ENCODE measurements at regions not wholly inside any gene's neighbourhood (a gene's known extent, or its start where the extent isn't known, plus 50 kb on each side); places are given as distances from the start of the nearest gene placed in this dataset.

DNA sequence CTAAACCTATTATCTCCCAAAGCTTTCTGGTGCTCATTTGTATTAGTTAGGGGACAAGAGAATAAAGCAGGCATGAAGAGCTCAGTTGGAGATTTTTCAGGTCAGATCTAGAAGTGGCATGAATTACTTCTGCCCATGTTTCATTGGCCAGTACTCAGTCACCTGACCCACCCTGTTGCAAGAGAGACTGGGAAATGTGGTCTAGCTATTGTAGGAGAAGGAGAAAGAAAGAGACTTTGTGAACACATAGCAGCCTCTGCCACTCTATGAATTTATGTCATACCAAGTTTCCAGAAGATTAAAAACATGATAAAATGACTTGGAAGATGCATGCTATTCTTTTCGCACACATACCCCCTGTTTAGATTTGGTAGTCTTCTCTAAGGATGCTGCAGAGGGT, 302.3 kb upstream of the RUNX1 start:
- Histone ChIP-seq H2AFZ (ENCODE audit: insufficient read depth, low read depth, low read length, poor library complexity, severe bottlenecking) (no peak overlapping the region), H3K27me3 (ENCODE audit: control insufficient read depth in 2 of 2, insufficient read depth in 2 of 2, low read length in 2 of 2) (no peaks in the 10 kb centered on the region), H3K4me2 (replicated peaks; ENCODE audit: extremely low read depth, low read length, poor library complexity, severe bottlenecking) (no peak overlapping the region), H3K9ac (ENCODE audit: insufficient read depth, low read length, poor library complexity, severe bottlenecking) (no peak overlapping the region), H3K36me3 (replicated peaks in 1 of 2; ENCODE audit: control insufficient read depth in 1 of 2, insufficient read depth in 2 of 2, low read length in 2 of 2) (no peaks in the 10 kb centered on the region), H4K20me1 (ENCODE audit: insufficient read depth, low read length) (no peaks in the 10 kb centered on the region), H3K27ac (ENCODE audit: low read depth in 1 of 2, low read length in 2 of 2) (no peak overlapping the region), H3K4me3 (replicated peaks in 1 of 3; ENCODE audit: low read depth in 2 of 3, low read length in 3 of 3) (no peak overlapping the region), H3K4me1 (ENCODE audit: control insufficient read depth in 1 of 2, insufficient read depth in 2 of 2, low read length in 2 of 2) (no peaks in the 10 kb centered on the region), H3K79me2 (ENCODE audit: insufficient read depth, low read length) (no peaks in the 10 kb centered on the region), H3K9me3 (replicated peaks in 1 of 2; ENCODE audit: control insufficient read depth in 1 of 2, insufficient read depth in 1 of 2, low read length in 2 of 2) (no peaks in the 10 kb centered on the region)
- intact Hi-C loops (cut with micrococcal nuclease), result no loop called here
- TF ChIP-seq, protein P1, sequence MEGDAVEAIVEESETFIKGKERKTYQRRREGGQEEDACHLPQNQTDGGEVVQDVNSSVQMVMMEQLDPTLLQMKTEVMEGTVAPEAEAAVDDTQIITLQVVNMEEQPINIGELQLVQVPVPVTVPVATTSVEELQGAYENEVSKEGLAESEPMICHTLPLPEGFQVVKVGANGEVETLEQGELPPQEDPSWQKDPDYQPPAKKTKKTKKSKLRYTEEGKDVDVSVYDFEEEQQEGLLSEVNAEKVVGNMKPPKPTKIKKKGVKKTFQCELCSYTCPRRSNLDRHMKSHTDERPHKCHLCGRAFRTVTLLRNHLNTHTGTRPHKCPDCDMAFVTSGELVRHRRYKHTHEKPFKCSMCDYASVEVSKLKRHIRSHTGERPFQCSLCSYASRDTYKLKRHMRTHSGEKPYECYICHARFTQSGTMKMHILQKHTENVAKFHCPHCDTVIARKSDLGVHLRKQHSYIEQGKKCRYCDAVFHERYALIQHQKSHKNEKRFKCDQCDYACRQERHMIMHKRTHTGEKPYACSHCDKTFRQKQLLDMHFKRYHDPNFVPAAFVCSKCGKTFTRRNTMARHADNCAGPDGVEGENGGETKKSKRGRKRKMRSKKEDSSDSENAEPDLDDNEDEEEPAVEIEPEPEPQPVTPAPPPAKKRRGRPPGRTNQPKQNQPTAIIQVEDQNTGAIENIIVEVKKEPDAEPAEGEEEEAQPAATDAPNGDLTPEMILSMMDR (IDR thresholded peaks at IDR 0.05), result no peak
- DNase-seq, result no peak
- Mint-ChIP-seq H3K4me3 (no peak overlapping the region), H3K27me3 (ENCODE audit: low read depth in 3 of 3) (peaks cover 1 to 12% (median 10%) of the 10 kb centered on the region in 3 donors), H3K9me3 (peaks cover 0 to 4% (median 3%) of the 10 kb centered on the region in 7 donors), H3K27ac (peak overlapping the region in 1 of 7 donors; percentile 17), H3K4me1 (no peaks in the 10 kb centered on the region), H3K36me3 (no peaks in the 10 kb centered on the region)
- WGBS (ENCODE audit: insufficient coverage), result no CpG with 5 or more reads among the region's 1 CpG

- Histone ChIP-seq H3K36me3 (replicated peaks in 1 of 2; ENCODE audit: control insufficient read depth in 1 of 2, insufficient read depth in 2 of 2, low read length in 2 of 2) (no peaks in the 10 kb centered on the region), H3K4me1 (ENCODE audit: control insufficient read depth in 1 of 2, insufficient read depth in 2 of 2, low read length in 2 of 2) (no peaks in the 10 kb centered on the region), H3K4me2 (replicated peaks; ENCODE audit: extremely low read depth, low read length, poor library complexity, severe bottlenecking) (no peak overlapping the region), H3K27ac (ENCODE audit: low read depth in 1 of 2, low read length in 2 of 2) (no peak overlapping the region), H3K9me3 (replicated peaks in 1 of 2; ENCODE audit: control insufficient read depth in 1 of 2, insufficient read depth in 1 of 2, low read length in 2 of 2) (no peaks in the 10 kb centered on the region), H4K20me1 (ENCODE audit: insufficient read depth, low read length) (no peaks in the 10 kb centered on the region), H2AFZ (ENCODE audit: insufficient read depth, low read depth, low read length, poor library complexity, severe bottlenecking) (no peak overlapping the region), H3K9ac (ENCODE audit: insufficient read depth, low read length, poor library complexity, severe bottlenecking) (no peak overlapping the region), H3K27me3 (ENCODE audit: control insufficient read depth in 2 of 2, insufficient read depth in 2 of 2, low read length in 2 of 2) (no peaks in the 10 kb centered on the region), H3K79me2 (ENCODE audit: insufficient read depth, low read length) (no peaks in the 10 kb centered on the region), H3K4me3 (replicated peaks in 1 of 3; ENCODE audit: low read depth in 2 of 3, low read length in 3 of 3) (no peak overlapping the region)
- Mint-ChIP-seq H3K9me3 (peaks cover 0 to 4% (median 3%) of the 10 kb centered on the region in 7 donors), H3K27me3 (ENCODE audit: low read depth in 3 of 3) (peaks cover 1 to 13% (median 9%) of the 10 kb centered on the region in 3 donors), H3K36me3 (no peaks in the 10 kb centered on the region), H3K4me1 (no peaks in the 10 kb centered on the region), H3K27ac (no peak overlapping the region), H3K4me3 (no peak overlapping the region)
- intact Hi-C loops (cut with micrococcal nuclease), result no loop called here
- DNase-seq, result no peak
- TF ChIP-seq, protein P1 (IDR thresholded peaks at IDR 0.05), result no peak
- 71% methylated on average over 1 of the region's 2 CpGs for WGBS (ENCODE audit: insufficient coverage)
These were observed 301.9 kb upstream of the RUNX1 start for GRCh38 chr21:35350965-35351364.

Measured in CD14-positive monocyte (primary cell).